Lower leg skin (tissue), 4 donors: ENCODE measurements at regions not wholly inside any gene's neighbourhood (a gene's known extent, or its start where the extent isn't known, plus 50 kb on each side); places are given as distances from the start of the nearest gene placed in this dataset.

Source experiments
- DNase-seq, 2 donors: peaks; one replicate each; pipeline ENCODE4 v3.0.0-alpha.2; 2019; ENCODE audit warnings: low spot score in 2 of 2
- H3K4me3 ChIP-seq: fragments of 200-600 bp; sonication (generic); 2 replicates; pipeline ENCODE4 v1.5.1; 2017; ENCODE audit warnings: mild to moderate bottlenecking, low read depth; ENCODE audit not compliant: poor library complexity, severe bottlenecking
- CTCF ChIP-seq, 3 donors: fragments of 450-650 bp; IDR thresholded peaks; one replicate each; pipeline ENCODE4 v1.5.1; 2016; ENCODE audit warnings: antibody characterized with exemption in 3 of 3, mild to moderate bottlenecking in 3 of 3, moderate library complexity in 2 of 3
- POLR2A ChIP-seq, 2 donors: fragments of 450-650 bp; IDR thresholded peaks; one replicate each; pipeline ENCODE4 v1.6.1; 2016 to 2017; ENCODE audit warnings: antibody characterized with exemption in 2 of 2, mild to moderate bottlenecking in 1 of 2, moderate library complexity in 1 of 2
- WGBS, 2 donors: methylation state at CpG; one replicate each; pipeline ENCODE4 v1.1.5; 2018; 5-methylcytosine and 5-hydroxymethylcytosine counted together
- intact Hi-C: fragments of 100-400 bp; cut with DNase I; formaldehyde crosslinking; loops from one replicate; pipeline ENCODE4 v1.15.0; 2023; ENCODE audit warnings: low total_unique reads

GRCh38 chr2:48080534-48081316 is 174.4 kb upstream of the FBXO11 start:
- WGBS, 2 donors: 83 to 84% methylated on average over 6 of the region's 6 CpGs
- DNase-seq: no peak
- H3K4me3 ChIP-seq: no peak overlapping the region
- TF ChIP-seq CTCF (IDR thresholded peaks at IDR 0.05): no peak
- TF ChIP-seq POLR2A (IDR thresholded peaks at IDR 0.05): no peak
- intact Hi-C loops: no loop called here

- 77 to 83% methylated on average over 7 of the region's 7 CpGs for WGBS, 2 donors
These were observed 175.0 kb upstream of the FBXO11 start for GRCh38 chr2:48081317-48081628.

GRCh38 chr2:48085888-48086287 is 179.6 kb upstream of the FBXO11 start:
- no peak for TF ChIP-seq CTCF (IDR thresholded peaks at IDR 0.05)
- TF ChIP-seq POLR2A (IDR thresholded peaks at IDR 0.05): no peak
- DNase-seq: no peak
- intact Hi-C loops: no loop called here
- 79 to 95% methylated on average over 1 of the region's 1 CpG for WGBS, 2 donors
- no peak overlapping the region for H3K4me3 ChIP-seq

More at GRCh38 chr2:48081317-48081628, 175.0 kb upstream of the FBXO11 start:
- no peak for DNase-seq
- intact Hi-C loops: no loop called here
- no peak for TF ChIP-seq CTCF (IDR thresholded peaks at IDR 0.05)
- no peak for TF ChIP-seq POLR2A (IDR thresholded peaks at IDR 0.05)
- no peak overlapping the region for H3K4me3 ChIP-seq

- no peak overlapping the region for H3K4me3 ChIP-seq
- DNase-seq: no peak
- 72 to 84% methylated on average over 2 of the region's 2 CpGs for WGBS, 2 donors
- intact Hi-C loops: no loop called here
- TF ChIP-seq CTCF (IDR thresholded peaks at IDR 0.05): no peak
- TF ChIP-seq POLR2A (IDR thresholded peaks at IDR 0.05): no peak
These were observed 182.7 kb upstream of the FBXO11 start for GRCh38 chr2:48088994-48089393.

- intact Hi-C loops: no loop called here
- 45% methylated on average over 1 of the region's 1 CpG for WGBS, 2 donors
- no peak for TF ChIP-seq CTCF (IDR thresholded peaks at IDR 0.05)
- no peak for TF ChIP-seq POLR2A (IDR thresholded peaks at IDR 0.05)
- no peak overlapping the region for H3K4me3 ChIP-seq
- DNase-seq: no peak
These were observed 183.3 kb upstream of the FBXO11 start for GRCh38 chr2:48089644-48090043.
